ENCODE measurements at regions not wholly inside any gene's neighbourhood (a gene's known extent, or its start where the extent isn't known, plus 50 kb on each side); places are given as distances from the start of the nearest gene placed in this dataset.

DNA sequence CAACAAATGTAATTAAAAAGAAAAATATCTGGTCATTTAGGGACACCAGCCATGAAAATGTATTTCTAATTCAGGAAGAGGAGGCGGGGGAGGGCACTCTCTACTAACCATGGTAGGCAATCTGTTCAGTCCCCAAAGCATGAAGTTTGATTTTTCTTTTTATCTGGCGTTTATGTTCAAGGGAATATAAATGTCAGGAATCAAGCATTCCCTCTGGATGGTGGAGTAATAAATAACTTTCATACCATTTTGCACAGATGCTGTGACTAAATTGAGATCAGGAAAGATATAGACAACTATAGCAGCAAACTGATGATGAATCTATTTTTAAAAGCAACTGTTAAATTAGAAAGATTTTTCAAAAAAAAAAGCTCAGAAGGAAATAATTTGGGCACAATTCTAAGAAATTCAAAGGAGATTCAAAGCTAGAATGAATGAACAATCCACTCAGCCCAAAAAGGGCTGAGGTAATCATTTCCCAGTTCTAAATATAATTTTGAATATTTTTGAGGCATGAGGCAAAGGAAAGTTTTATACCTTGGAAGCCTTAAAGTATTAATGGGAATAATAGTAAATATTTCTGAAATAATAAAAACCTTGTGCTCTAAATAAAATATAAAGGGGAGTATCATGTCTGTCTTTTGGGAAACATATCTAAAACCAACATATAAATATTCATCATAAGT lies 146.4 kb upstream of the POU2AF2 start:
- Histone ChIP-seq H3K9me3 (ENCODE audit: control insufficient read depth in 1 of 2, low read length in 2 of 2) (no peaks in the 10 kb centered on the region), H3K36me3 (ENCODE audit: control insufficient read depth in 1 of 2, insufficient read depth in 2 of 2, low read length in 2 of 2) (no peaks in the 10 kb centered on the region), H3K27ac (ENCODE audit: low read depth, low read length) (no peak overlapping the region), H3K4me1 (ENCODE audit: control insufficient read depth in 1 of 2, insufficient read depth in 2 of 2, low read length in 2 of 2) (no peaks in the 10 kb centered on the region), H3K27me3 (ENCODE audit: control insufficient read depth in 1 of 2, insufficient read depth in 2 of 2, low read length in 2 of 2) (no peaks in the 10 kb centered on the region), H3K4me3 (ENCODE audit: low read depth in 1 of 2, low read length in 2 of 2) (no peak overlapping the region), H3K9ac (ENCODE audit: low read depth in 1 of 2, low read length in 2 of 2) (no peak overlapping the region)

GRCh38 chr11:111098091-111098490 lies 147.4 kb upstream of the POU2AF2 start:
- H3K27ac ChIP-seq (ENCODE audit: low read depth, low read length), result no peak overlapping the region
- no peak overlapping the region for H3K4me3 ChIP-seq (ENCODE audit: low read depth in 1 of 2, low read length in 2 of 2)
- H3K4me1 ChIP-seq (ENCODE audit: control insufficient read depth in 1 of 2, insufficient read depth in 2 of 2, low read length in 2 of 2), result no peaks in the 10 kb centered on the region
- no peak overlapping the region for H3K9ac ChIP-seq (ENCODE audit: low read depth in 1 of 2, low read length in 2 of 2)
- no peaks in the 10 kb centered on the region for H3K27me3 ChIP-seq (ENCODE audit: control insufficient read depth in 1 of 2, insufficient read depth in 2 of 2, low read length in 2 of 2)
- H3K36me3 ChIP-seq (ENCODE audit: control insufficient read depth in 1 of 2, insufficient read depth in 2 of 2, low read length in 2 of 2), result no peaks in the 10 kb centered on the region
- H3K9me3 ChIP-seq (ENCODE audit: control insufficient read depth in 1 of 2, low read length in 2 of 2), result no peaks in the 10 kb centered on the region

DNA sequence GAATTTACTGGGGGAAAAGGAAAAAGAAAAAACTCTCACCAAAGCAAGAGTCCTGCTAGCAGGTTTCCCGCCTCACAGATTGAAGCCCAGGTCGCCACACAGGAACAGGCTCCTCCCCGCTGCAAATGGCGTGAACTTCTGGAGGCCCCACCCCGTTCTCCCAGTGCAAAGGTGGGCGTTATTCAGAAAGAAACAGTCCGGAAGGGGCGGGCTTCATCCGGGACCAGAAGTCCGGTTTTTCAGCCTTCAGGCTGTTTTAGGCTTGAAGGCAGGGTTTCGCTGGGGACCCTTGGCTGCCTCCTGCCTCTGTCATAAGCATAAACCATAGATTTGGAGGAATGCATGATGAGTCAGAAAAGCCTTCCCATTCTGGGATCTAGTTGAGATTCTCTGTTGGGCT lies 148.3 kb upstream of the POU2AF2 start:
- Histone ChIP-seq H3K36me3 (ENCODE audit: control insufficient read depth in 1 of 2, insufficient read depth in 2 of 2, low read length in 2 of 2) (no peaks in the 10 kb centered on the region), H3K4me1 (ENCODE audit: control insufficient read depth in 1 of 2, insufficient read depth in 2 of 2, low read length in 2 of 2) (no peaks in the 10 kb centered on the region), H3K9me3 (ENCODE audit: control insufficient read depth in 1 of 2, low read length in 2 of 2) (no peaks in the 10 kb centered on the region), H3K27ac (ENCODE audit: low read depth, low read length) (no peak overlapping the region), H3K4me3 (ENCODE audit: low read depth in 1 of 2, low read length in 2 of 2) (peak overlapping the region in 1 of 2 donors; percentile 19), H3K27me3 (ENCODE audit: control insufficient read depth in 1 of 2, insufficient read depth in 2 of 2, low read length in 2 of 2) (no peaks in the 10 kb centered on the region), H3K9ac (ENCODE audit: low read depth in 1 of 2, low read length in 2 of 2) (no peak overlapping the region)

- Histone ChIP-seq H3K4me1 (ENCODE audit: control insufficient read depth in 1 of 2, insufficient read depth in 2 of 2, low read length in 2 of 2) (no peaks in the 10 kb centered on the region), H3K36me3 (ENCODE audit: control insufficient read depth in 1 of 2, insufficient read depth in 2 of 2, low read length in 2 of 2) (no peaks in the 10 kb centered on the region), H3K9me3 (ENCODE audit: control insufficient read depth in 1 of 2, low read length in 2 of 2) (no peaks in the 10 kb centered on the region), H3K4me3 (ENCODE audit: low read depth in 1 of 2, low read length in 2 of 2) (no peak overlapping the region), H3K27ac (ENCODE audit: low read depth, low read length) (no peak overlapping the region), H3K9ac (ENCODE audit: low read depth in 1 of 2, low read length in 2 of 2) (no peak overlapping the region), H3K27me3 (ENCODE audit: control insufficient read depth in 1 of 2, insufficient read depth in 2 of 2, low read length in 2 of 2) (no peaks in the 10 kb centered on the region)
These were observed 150.2 kb upstream of the POU2AF2 start for GRCh38 chr11:111095327-111095726.

DNA sequence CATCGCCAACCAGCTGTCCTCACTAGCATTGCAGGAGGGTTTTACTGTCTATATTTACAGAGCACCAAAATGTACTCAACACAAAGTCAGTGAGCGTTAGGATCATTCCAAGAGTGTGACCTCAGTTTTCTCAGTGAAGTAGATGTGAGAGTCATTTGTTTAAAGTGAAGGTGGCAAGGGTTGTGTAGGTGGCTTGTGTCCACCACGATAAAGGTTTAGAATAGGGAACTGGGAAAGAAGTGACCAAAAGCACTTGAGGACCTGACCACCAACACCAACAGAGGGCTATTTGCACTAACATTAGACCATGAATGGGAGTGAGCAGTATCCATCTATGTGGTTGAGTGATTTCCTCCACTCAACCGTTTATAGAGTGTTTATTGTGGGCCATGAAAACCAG lies 152.5 kb upstream of the POU2AF2 start:
- H3K36me3 ChIP-seq (ENCODE audit: control insufficient read depth in 1 of 2, insufficient read depth in 2 of 2, low read length in 2 of 2), result no peaks in the 10 kb centered on the region
- H3K4me1 ChIP-seq (ENCODE audit: control insufficient read depth in 1 of 2, insufficient read depth in 2 of 2, low read length in 2 of 2), result no peaks in the 10 kb centered on the region
- H3K9ac ChIP-seq (ENCODE audit: low read depth in 1 of 2, low read length in 2 of 2), result no peak overlapping the region
- no peaks in the 10 kb centered on the region for H3K9me3 ChIP-seq (ENCODE audit: control insufficient read depth in 1 of 2, low read length in 2 of 2)
- no peak overlapping the region for H3K27ac ChIP-seq (ENCODE audit: low read depth, low read length)
- no peaks in the 10 kb centered on the region for H3K27me3 ChIP-seq (ENCODE audit: control insufficient read depth in 1 of 2, insufficient read depth in 2 of 2, low read length in 2 of 2)
- no peak overlapping the region for H3K4me3 ChIP-seq (ENCODE audit: low read depth in 1 of 2, low read length in 2 of 2)

- no peaks in the 10 kb centered on the region for H3K36me3 ChIP-seq (ENCODE audit: control insufficient read depth in 1 of 2, insufficient read depth in 2 of 2, low read length in 2 of 2)
- no peaks in the 10 kb centered on the region for H3K9me3 ChIP-seq (ENCODE audit: control insufficient read depth in 1 of 2, low read length in 2 of 2)
- no peaks in the 10 kb centered on the region for H3K27me3 ChIP-seq (ENCODE audit: control insufficient read depth in 1 of 2, insufficient read depth in 2 of 2, low read length in 2 of 2)
- H3K4me3 ChIP-seq (ENCODE audit: low read depth in 1 of 2, low read length in 2 of 2), result no peak overlapping the region
- H3K9ac ChIP-seq (ENCODE audit: low read depth in 1 of 2, low read length in 2 of 2), result no peak overlapping the region
- no peaks in the 10 kb centered on the region for H3K4me1 ChIP-seq (ENCODE audit: control insufficient read depth in 1 of 2, insufficient read depth in 2 of 2, low read length in 2 of 2)
- no peak overlapping the region for H3K27ac ChIP-seq (ENCODE audit: low read depth, low read length)
These were observed 154.1 kb upstream of the POU2AF2 start for GRCh38 chr11:111091321-111091938.

DNA sequence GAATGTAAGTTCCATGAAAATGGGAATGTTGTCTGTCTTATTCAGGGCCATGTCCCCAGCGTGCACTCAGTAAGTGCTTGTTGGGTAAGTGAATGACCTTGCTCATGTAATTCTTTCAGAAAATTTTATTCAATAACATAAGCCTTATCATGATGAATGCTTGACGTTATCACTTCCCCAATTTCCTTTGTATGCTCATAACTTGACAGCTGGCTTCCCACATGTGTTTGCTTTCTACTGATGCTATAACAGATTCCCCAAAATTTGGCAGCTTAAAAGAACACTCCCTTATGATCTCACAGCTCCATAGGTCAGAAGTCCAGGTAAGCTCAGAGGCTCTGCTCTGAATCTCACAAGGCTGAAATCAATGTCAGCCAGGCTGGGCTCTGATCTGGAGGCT lies 155.8 kb upstream of the POU2AF2 start:
- no peak overlapping the region for H3K9ac ChIP-seq (ENCODE audit: low read depth in 1 of 2, low read length in 2 of 2)
- no peaks in the 10 kb centered on the region for H3K36me3 ChIP-seq (ENCODE audit: control insufficient read depth in 1 of 2, insufficient read depth in 2 of 2, low read length in 2 of 2)
- no peak overlapping the region for H3K27ac ChIP-seq (ENCODE audit: low read depth, low read length)
- no peak overlapping the region for H3K4me3 ChIP-seq (ENCODE audit: low read depth in 1 of 2, low read length in 2 of 2)
- H3K9me3 ChIP-seq (ENCODE audit: control insufficient read depth in 1 of 2, low read length in 2 of 2), result no peaks in the 10 kb centered on the region
- no peaks in the 10 kb centered on the region for H3K27me3 ChIP-seq (ENCODE audit: control insufficient read depth in 1 of 2, insufficient read depth in 2 of 2, low read length in 2 of 2)
- no peaks in the 10 kb centered on the region for H3K4me1 ChIP-seq (ENCODE audit: control insufficient read depth in 1 of 2, insufficient read depth in 2 of 2, low read length in 2 of 2)

GRCh38 chr11:111088847-111089355 lies 156.6 kb upstream of the POU2AF2 start:
- Histone ChIP-seq H3K9ac (ENCODE audit: low read depth in 1 of 2, low read length in 2 of 2) (no peak overlapping the region), H3K4me3 (ENCODE audit: low read depth in 1 of 2, low read length in 2 of 2) (no peak overlapping the region), H3K27ac (ENCODE audit: low read depth, low read length) (no peak overlapping the region), H3K4me1 (ENCODE audit: control insufficient read depth in 1 of 2, insufficient read depth in 2 of 2, low read length in 2 of 2) (no peaks in the 10 kb centered on the region), H3K36me3 (ENCODE audit: control insufficient read depth in 1 of 2, insufficient read depth in 2 of 2, low read length in 2 of 2) (no peaks in the 10 kb centered on the region), H3K27me3 (ENCODE audit: control insufficient read depth in 1 of 2, insufficient read depth in 2 of 2, low read length in 2 of 2) (no peaks in the 10 kb centered on the region), H3K9me3 (ENCODE audit: control insufficient read depth in 1 of 2, low read length in 2 of 2) (no peaks in the 10 kb centered on the region)

DNA sequence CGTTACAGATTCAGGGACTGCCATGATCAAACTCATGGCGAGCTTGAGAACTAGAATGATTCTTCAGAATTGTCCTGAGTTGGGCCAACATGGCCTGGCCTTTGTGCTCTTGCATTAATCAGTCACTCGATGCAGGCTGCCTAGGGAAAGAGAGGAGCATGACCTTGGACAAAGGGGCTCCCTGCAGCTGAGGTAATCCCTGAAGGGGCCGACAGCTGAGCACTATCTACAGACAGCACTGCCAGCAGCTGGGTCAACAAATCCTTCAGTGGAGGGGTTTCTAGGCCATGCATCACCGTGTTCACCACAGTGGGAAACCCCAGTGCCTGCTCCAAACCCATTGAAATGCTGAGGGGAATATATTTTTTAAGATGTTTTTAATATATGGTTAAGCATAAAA lies 159.5 kb upstream of the POU2AF2 start:
- Histone ChIP-seq H3K9me3 (ENCODE audit: control insufficient read depth in 1 of 2, low read length in 2 of 2) (no peaks in the 10 kb centered on the region), H3K36me3 (ENCODE audit: control insufficient read depth in 1 of 2, insufficient read depth in 2 of 2, low read length in 2 of 2) (no peaks in the 10 kb centered on the region), H3K27ac (ENCODE audit: low read depth, low read length) (no peak overlapping the region)

GRCh38 chr11:111082664-111083063 lies 162.9 kb upstream of the POU2AF2 start:
- H3K4me1 ChIP-seq (ENCODE audit: control insufficient read depth in 1 of 2, insufficient read depth in 2 of 2, low read length in 2 of 2), result no peaks in the 10 kb centered on the region
- no peak overlapping the region for H3K9ac ChIP-seq (ENCODE audit: low read depth in 1 of 2, low read length in 2 of 2)
- H3K9me3 ChIP-seq (ENCODE audit: control insufficient read depth in 1 of 2, low read length in 2 of 2), result no peaks in the 10 kb centered on the region
- H3K27me3 ChIP-seq (ENCODE audit: control insufficient read depth in 1 of 2, insufficient read depth in 2 of 2, low read length in 2 of 2), result no peaks in the 10 kb centered on the region
- no peak overlapping the region for H3K4me3 ChIP-seq (ENCODE audit: low read depth in 1 of 2, low read length in 2 of 2)
- no peak overlapping the region for H3K27ac ChIP-seq (ENCODE audit: low read depth, low read length)
- no peaks in the 10 kb centered on the region for H3K36me3 ChIP-seq (ENCODE audit: control insufficient read depth in 1 of 2, insufficient read depth in 2 of 2, low read length in 2 of 2)

More for the DNA sequence above, 159.5 kb upstream of the POU2AF2 start:
- Histone ChIP-seq H3K4me1 (ENCODE audit: control insufficient read depth in 1 of 2, insufficient read depth in 2 of 2, low read length in 2 of 2) (no peaks in the 10 kb centered on the region), H3K9ac (ENCODE audit: low read depth in 1 of 2, low read length in 2 of 2) (no peak overlapping the region), H3K27me3 (ENCODE audit: control insufficient read depth in 1 of 2, insufficient read depth in 2 of 2, low read length in 2 of 2) (no peaks in the 10 kb centered on the region), H3K4me3 (ENCODE audit: low read depth in 1 of 2, low read length in 2 of 2) (no peak overlapping the region)
